PC-9 (cell line): ENCODE measurements at regions not wholly inside any gene's neighbourhood (a gene's known extent, or its start where the extent isn't known, plus 50 kb on each side); places are given as distances from the start of the nearest gene placed in this dataset.

Experiments
- EZH2 ChIP-seq: fragments of 200-600 bp; sonication (generic); IDR thresholded peaks from 2 replicates; pipeline ENCODE4 v1.8.0; 2017; ENCODE audit warnings: antibody characterized with exemption, low read depth
- TF ChIP-seq, protein P1 (sequence below): fragments of 200-600 bp; sonication (generic); conservative IDR thresholded peaks from 2 replicates; pipeline ENCODE4 v1.6.1; 2017; ENCODE audit warnings: mixed run types, antibody characterized with exemption, mild to moderate bottlenecking, moderate library complexity

DNA sequence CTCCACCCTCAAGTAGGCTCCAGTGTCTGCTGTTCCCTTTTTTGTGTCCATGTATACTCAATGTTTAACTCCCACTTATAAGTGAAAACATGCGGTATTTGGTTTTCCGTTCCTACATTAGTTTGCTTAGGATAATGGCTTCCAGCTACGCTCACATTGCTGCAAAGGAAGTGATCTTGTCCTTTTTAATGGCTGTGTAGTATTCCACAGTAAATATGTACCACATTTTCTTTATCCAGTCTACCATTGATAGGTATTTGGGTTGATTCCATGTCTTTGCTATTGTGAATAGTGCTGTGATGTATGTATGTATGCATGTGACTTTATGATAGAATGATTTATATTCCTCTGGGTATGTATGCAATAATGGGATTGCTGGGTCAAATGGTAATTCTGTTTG, 144.6 kb downstream of the BRD1 start:
- TF ChIP-seq, protein P1, sequence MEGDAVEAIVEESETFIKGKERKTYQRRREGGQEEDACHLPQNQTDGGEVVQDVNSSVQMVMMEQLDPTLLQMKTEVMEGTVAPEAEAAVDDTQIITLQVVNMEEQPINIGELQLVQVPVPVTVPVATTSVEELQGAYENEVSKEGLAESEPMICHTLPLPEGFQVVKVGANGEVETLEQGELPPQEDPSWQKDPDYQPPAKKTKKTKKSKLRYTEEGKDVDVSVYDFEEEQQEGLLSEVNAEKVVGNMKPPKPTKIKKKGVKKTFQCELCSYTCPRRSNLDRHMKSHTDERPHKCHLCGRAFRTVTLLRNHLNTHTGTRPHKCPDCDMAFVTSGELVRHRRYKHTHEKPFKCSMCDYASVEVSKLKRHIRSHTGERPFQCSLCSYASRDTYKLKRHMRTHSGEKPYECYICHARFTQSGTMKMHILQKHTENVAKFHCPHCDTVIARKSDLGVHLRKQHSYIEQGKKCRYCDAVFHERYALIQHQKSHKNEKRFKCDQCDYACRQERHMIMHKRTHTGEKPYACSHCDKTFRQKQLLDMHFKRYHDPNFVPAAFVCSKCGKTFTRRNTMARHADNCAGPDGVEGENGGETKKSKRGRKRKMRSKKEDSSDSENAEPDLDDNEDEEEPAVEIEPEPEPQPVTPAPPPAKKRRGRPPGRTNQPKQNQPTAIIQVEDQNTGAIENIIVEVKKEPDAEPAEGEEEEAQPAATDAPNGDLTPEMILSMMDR, result no peak
- TF ChIP-seq EZH2, result no peak
